ENCODE measurements at regions not wholly inside any gene's neighbourhood (a gene's known extent, or its start where the extent isn't known, plus 50 kb on each side); places are given as distances from the start of the nearest gene placed in this dataset.
"Not testable (repeated sequence)": the region's sequence is repeated elsewhere in the genome, so short reads cannot be mapped to it uniquely, and the experiment has no call there.

GRCh38 chr10:109765838-109766237 lies 157.5 kb downstream of the XPNPEP1 start:
- H3K4me1 ChIP-seq (ENCODE audit: control insufficient read depth, insufficient read depth, low read length, unreplicated experiment), result no peaks in the 10 kb centered on the region
- H3K4me3 ChIP-seq (ENCODE audit: low read depth, low read length), result no peak overlapping the region
- H3K79me2 ChIP-seq (ENCODE audit: control insufficient read depth, insufficient read depth, low read length, unreplicated experiment), result no peaks in the 10 kb centered on the region
- H2AFZ ChIP-seq (ENCODE audit: low read length, unreplicated experiment), result no peak overlapping the region
- no peak overlapping the region for H3K27ac ChIP-seq (ENCODE audit: low read depth, low read length)
- H3K27me3 ChIP-seq (ENCODE audit: insufficient read depth, low read length), result peaks cover 3% of the 10 kb centered on the region; the same call in 1 of the 2 replicates
- H3K36me3 ChIP-seq (ENCODE audit: insufficient read depth, low read length), result no peaks in the 10 kb centered on the region

GRCh38 chr10:109762555-109762954 lies 160.8 kb downstream of the XPNPEP1 start:
- H3K27ac ChIP-seq (ENCODE audit: low read depth, low read length), result no peak overlapping the region
- no peaks in the 10 kb centered on the region for H3K4me1 ChIP-seq (ENCODE audit: control insufficient read depth, insufficient read depth, low read length, unreplicated experiment)
- H3K27me3 ChIP-seq (ENCODE audit: insufficient read depth, low read length), result no peaks in the 10 kb centered on the region
- H2AFZ ChIP-seq (ENCODE audit: low read length, unreplicated experiment), result no peak overlapping the region
- no peaks in the 10 kb centered on the region for H3K79me2 ChIP-seq (ENCODE audit: control insufficient read depth, insufficient read depth, low read length, unreplicated experiment)
- H3K36me3 ChIP-seq (ENCODE audit: insufficient read depth, low read length), result no peaks in the 10 kb centered on the region
- H3K4me3 ChIP-seq (ENCODE audit: low read depth, low read length), result no peak overlapping the region

- H3K27ac ChIP-seq (ENCODE audit: low read depth, low read length); H3K4me3 ChIP-seq (ENCODE audit: low read depth, low read length); H3K36me3 ChIP-seq (ENCODE audit: insufficient read depth, low read length); H2AFZ ChIP-seq (ENCODE audit: low read length, unreplicated experiment); H3K27me3 ChIP-seq (ENCODE audit: insufficient read depth, low read length); H3K79me2 ChIP-seq (ENCODE audit: control insufficient read depth, insufficient read depth, low read length, unreplicated experiment); H3K4me1 ChIP-seq (ENCODE audit: control insufficient read depth, insufficient read depth, low read length, unreplicated experiment): not testable (repeated sequence)
These were observed 165.6 kb downstream of the XPNPEP1 start for GRCh38 chr10:109757670-109758069.

- Histone ChIP-seq H3K27me3 (ENCODE audit: insufficient read depth, low read length) (no peaks in the 10 kb centered on the region), H3K4me3 (ENCODE audit: low read depth, low read length) (no peak overlapping the region), H3K4me1 (ENCODE audit: control insufficient read depth, insufficient read depth, low read length, unreplicated experiment) (no peaks in the 10 kb centered on the region), H3K36me3 (ENCODE audit: insufficient read depth, low read length) (no peaks in the 10 kb centered on the region), H2AFZ (ENCODE audit: low read length, unreplicated experiment) (no peak overlapping the region), H3K79me2 (ENCODE audit: control insufficient read depth, insufficient read depth, low read length, unreplicated experiment) (no peaks in the 10 kb centered on the region), H3K27ac (ENCODE audit: low read depth, low read length) (no peak overlapping the region)
These were observed 176.4 kb downstream of the XPNPEP1 start for GRCh38 chr10:109746861-109747260.

- H3K36me3 ChIP-seq (ENCODE audit: insufficient read depth, low read length), result no peaks in the 10 kb centered on the region
- H3K27ac ChIP-seq (ENCODE audit: low read depth, low read length), result no peak overlapping the region
- H2AFZ ChIP-seq (ENCODE audit: low read length, unreplicated experiment), result no peak overlapping the region
- H3K4me1 ChIP-seq (ENCODE audit: control insufficient read depth, insufficient read depth, low read length, unreplicated experiment), result no peaks in the 10 kb centered on the region
- H3K4me3 ChIP-seq (ENCODE audit: low read depth, low read length), result no peak overlapping the region
- no peaks in the 10 kb centered on the region for H3K79me2 ChIP-seq (ENCODE audit: control insufficient read depth, insufficient read depth, low read length, unreplicated experiment)
- no peaks in the 10 kb centered on the region for H3K27me3 ChIP-seq (ENCODE audit: insufficient read depth, low read length)
These were observed 179.3 kb downstream of the XPNPEP1 start for GRCh38 chr10:109744020-109744419.

GRCh38 chr10:109743574-109743973 lies 179.7 kb downstream of the XPNPEP1 start:
- Histone ChIP-seq H3K4me1 (ENCODE audit: control insufficient read depth, insufficient read depth, low read length, unreplicated experiment) (no peaks in the 10 kb centered on the region), H3K79me2 (ENCODE audit: control insufficient read depth, insufficient read depth, low read length, unreplicated experiment) (no peaks in the 10 kb centered on the region), H3K36me3 (ENCODE audit: insufficient read depth, low read length) (no peaks in the 10 kb centered on the region), H3K27ac (ENCODE audit: low read depth, low read length) (no peak overlapping the region), H3K4me3 (ENCODE audit: low read depth, low read length) (no peak overlapping the region), H3K27me3 (ENCODE audit: insufficient read depth, low read length) (no peaks in the 10 kb centered on the region), H2AFZ (ENCODE audit: low read length, unreplicated experiment) (no peak overlapping the region)

- no peak overlapping the region for H2AFZ ChIP-seq (ENCODE audit: low read length, unreplicated experiment)
- H3K4me3 ChIP-seq (ENCODE audit: low read depth, low read length), result no peak overlapping the region
- H3K27me3 ChIP-seq (ENCODE audit: insufficient read depth, low read length), result no peaks in the 10 kb centered on the region
- no peak overlapping the region for H3K27ac ChIP-seq (ENCODE audit: low read depth, low read length)
- no peaks in the 10 kb centered on the region for H3K79me2 ChIP-seq (ENCODE audit: control insufficient read depth, insufficient read depth, low read length, unreplicated experiment)
- no peaks in the 10 kb centered on the region for H3K4me1 ChIP-seq (ENCODE audit: control insufficient read depth, insufficient read depth, low read length, unreplicated experiment)
- no peaks in the 10 kb centered on the region for H3K36me3 ChIP-seq (ENCODE audit: insufficient read depth, low read length)
These were observed 180.2 kb downstream of the XPNPEP1 start for GRCh38 chr10:109743146-109743545.

- Histone ChIP-seq H3K27ac (ENCODE audit: low read depth, low read length) (no peak overlapping the region), H3K27me3 (ENCODE audit: insufficient read depth, low read length) (no peaks in the 10 kb centered on the region), H3K4me1 (ENCODE audit: control insufficient read depth, insufficient read depth, low read length, unreplicated experiment) (no peaks in the 10 kb centered on the region), H2AFZ (ENCODE audit: low read length, unreplicated experiment) (no peak overlapping the region), H3K4me3 (ENCODE audit: low read depth, low read length) (no peak overlapping the region), H3K79me2 (ENCODE audit: control insufficient read depth, insufficient read depth, low read length, unreplicated experiment) (no peaks in the 10 kb centered on the region), H3K36me3 (ENCODE audit: insufficient read depth, low read length) (no peaks in the 10 kb centered on the region)
These were observed 181.6 kb downstream of the XPNPEP1 start for GRCh38 chr10:109741712-109742111.

GRCh38 chr10:109740436-109740835 lies 182.9 kb downstream of the XPNPEP1 start:
- no peaks in the 10 kb centered on the region for H3K27me3 ChIP-seq (ENCODE audit: insufficient read depth, low read length)
- no peak overlapping the region for H2AFZ ChIP-seq (ENCODE audit: low read length, unreplicated experiment)
- no peaks in the 10 kb centered on the region for H3K79me2 ChIP-seq (ENCODE audit: control insufficient read depth, insufficient read depth, low read length, unreplicated experiment)
- H3K4me1 ChIP-seq (ENCODE audit: control insufficient read depth, insufficient read depth, low read length, unreplicated experiment), result no peaks in the 10 kb centered on the region
- H3K27ac ChIP-seq (ENCODE audit: low read depth, low read length), result no peak overlapping the region
- no peaks in the 10 kb centered on the region for H3K36me3 ChIP-seq (ENCODE audit: insufficient read depth, low read length)
- no peak overlapping the region for H3K4me3 ChIP-seq (ENCODE audit: low read depth, low read length)

- H3K27ac ChIP-seq (ENCODE audit: low read depth, low read length), result no peak overlapping the region
- no peaks in the 10 kb centered on the region for H3K27me3 ChIP-seq (ENCODE audit: insufficient read depth, low read length)
- H3K79me2 ChIP-seq (ENCODE audit: control insufficient read depth, insufficient read depth, low read length, unreplicated experiment), result no peaks in the 10 kb centered on the region
- no peak overlapping the region for H2AFZ ChIP-seq (ENCODE audit: low read length, unreplicated experiment)
- H3K4me3 ChIP-seq (ENCODE audit: low read depth, low read length), result no peak overlapping the region
- no peaks in the 10 kb centered on the region for H3K4me1 ChIP-seq (ENCODE audit: control insufficient read depth, insufficient read depth, low read length, unreplicated experiment)
- no peaks in the 10 kb centered on the region for H3K36me3 ChIP-seq (ENCODE audit: insufficient read depth, low read length)
These were observed 185.7 kb downstream of the XPNPEP1 start for GRCh38 chr10:109737626-109738025.

GRCh38 chr10:109737009-109737408 lies 186.3 kb downstream of the XPNPEP1 start:
- no peaks in the 10 kb centered on the region for H3K27me3 ChIP-seq (ENCODE audit: insufficient read depth, low read length)
- no peaks in the 10 kb centered on the region for H3K79me2 ChIP-seq (ENCODE audit: control insufficient read depth, insufficient read depth, low read length, unreplicated experiment)
- H3K27ac ChIP-seq (ENCODE audit: low read depth, low read length), result no peak overlapping the region
- no peak overlapping the region for H2AFZ ChIP-seq (ENCODE audit: low read length, unreplicated experiment)
- H3K4me1 ChIP-seq (ENCODE audit: control insufficient read depth, insufficient read depth, low read length, unreplicated experiment), result no peaks in the 10 kb centered on the region
- no peak overlapping the region for H3K4me3 ChIP-seq (ENCODE audit: low read depth, low read length)
- no peaks in the 10 kb centered on the region for H3K36me3 ChIP-seq (ENCODE audit: insufficient read depth, low read length)
